Activated naive CD4-positive, alpha-beta T cell treated with anti-CD3 and anti-CD28 coated beads, Interleukin-2, amount 50 U/mL, for 24 hours (primary cell): ENCODE measurements at regions not wholly inside any gene's neighbourhood (a gene's known extent, or its start where the extent isn't known, plus 50 kb on each side); places are given as distances from the start of the nearest gene placed in this dataset.
A peak's percentile ranks its signal among the peaks of the same experiment; 100 is the strongest.

ENCODE experiments used
- H3K27ac Mint-ChIP-seq: one replicate; pipeline ENCODE4 v1.8.0; 2021; ENCODE audit warnings: mild to moderate bottlenecking, mixed read lengths
- H3K27me3 Mint-ChIP-seq: one replicate; pipeline ENCODE4 v1.8.0; 2021; ENCODE audit warnings: mixed read lengths
- H3K36me3 Mint-ChIP-seq: one replicate; pipeline ENCODE4 v1.8.0; 2021; ENCODE audit warnings: mixed read lengths
- H3K4me1 Mint-ChIP-seq: one replicate; pipeline ENCODE4 v1.8.0; 2021; ENCODE audit warnings: mixed read lengths
- H3K4me3 Mint-ChIP-seq: one replicate; pipeline ENCODE4 v1.8.0; 2021; ENCODE audit warnings: mild to moderate bottlenecking, mixed read lengths
- H3K9me3 Mint-ChIP-seq: one replicate; pipeline ENCODE4 v1.8.0; 2021; ENCODE audit warnings: mixed read lengths

DNA sequence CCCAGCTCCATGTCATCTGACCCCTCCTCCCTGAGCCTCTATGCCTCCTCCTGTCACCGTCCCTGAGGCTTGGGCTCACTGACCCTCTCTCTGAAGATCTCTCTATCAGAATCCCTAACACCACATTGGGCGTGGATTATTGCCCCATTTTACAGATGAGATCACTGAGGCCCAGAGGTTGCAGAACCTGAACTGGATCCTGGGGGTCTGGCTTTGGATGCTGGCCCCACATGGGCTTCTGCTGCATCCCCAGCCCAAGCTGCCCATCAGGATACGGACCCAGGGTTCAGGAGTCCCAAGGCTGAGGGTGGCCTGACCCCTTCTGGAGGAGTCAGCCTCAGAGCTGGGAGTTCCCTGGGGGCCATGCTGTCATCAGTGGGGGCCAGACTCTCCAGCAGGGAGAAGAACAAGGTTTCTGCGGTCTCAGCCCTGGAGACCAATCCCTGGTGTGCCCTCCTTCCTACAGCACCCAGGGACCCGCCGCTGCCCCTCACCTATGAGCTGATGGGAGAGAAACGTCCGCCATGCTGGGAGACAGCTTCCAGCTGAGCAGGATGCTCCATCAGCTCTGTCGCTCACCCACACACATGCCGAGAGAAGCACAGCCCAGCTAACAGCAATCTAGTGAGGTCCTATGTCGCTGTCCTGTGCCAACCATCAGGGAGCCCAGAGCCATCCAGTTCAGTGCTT lies 273.1 kb downstream of the UACA start:
- H3K4me1 Mint-ChIP-seq: peaks cover 85% of the 10 kb centered on the region
- no peaks in the 10 kb centered on the region for H3K36me3 Mint-ChIP-seq
- H3K9me3 Mint-ChIP-seq: no peaks in the 10 kb centered on the region
- H3K27me3 Mint-ChIP-seq: no peaks in the 10 kb centered on the region
- peak overlapping the region; percentile 85 for H3K4me3 Mint-ChIP-seq
- peak overlapping the region; percentile 30 for H3K27ac Mint-ChIP-seq

- Mint-ChIP-seq H3K4me3 (no peak overlapping the region), H3K27me3 (no peaks in the 10 kb centered on the region), H3K27ac (peak overlapping the region; percentile 74), H3K4me1 (peaks cover 74% of the 10 kb centered on the region), H3K9me3 (no peaks in the 10 kb centered on the region), H3K36me3 (no peaks in the 10 kb centered on the region)
Observed at GRCh38 chr15:70488941-70489848, 274.2 kb downstream of the UACA start.

GRCh38 chr15:70488002-70488605 lies 275.3 kb downstream of the UACA start:
- Mint-ChIP-seq H3K27ac (peak overlapping the region; percentile 43), H3K4me3 (peak overlapping the region; percentile 5), H3K4me1 (peaks cover 63% of the 10 kb centered on the region), H3K36me3 (no peaks in the 10 kb centered on the region), H3K9me3 (no peaks in the 10 kb centered on the region), H3K27me3 (no peaks in the 10 kb centered on the region)

DNA sequence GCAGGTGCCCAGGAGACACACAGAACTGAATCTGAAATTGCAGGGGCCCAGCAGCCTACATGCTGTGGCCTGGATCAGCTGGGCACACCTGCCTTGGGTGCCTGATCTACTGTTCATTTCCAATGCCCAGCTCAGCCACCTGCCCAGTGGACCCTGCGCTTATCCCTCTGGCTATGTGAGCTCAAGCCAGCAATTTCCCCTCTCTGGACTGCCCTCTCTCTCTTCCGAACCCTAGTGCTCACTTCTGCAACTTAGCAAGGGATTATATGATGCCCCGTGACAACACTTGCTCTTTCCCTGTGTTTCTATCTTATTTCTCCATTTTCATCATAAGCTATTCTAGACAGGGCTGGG lies 276.0 kb downstream of the UACA start:
- Mint-ChIP-seq H3K36me3 (peaks cover 1% of the 10 kb centered on the region), H3K27ac (no peak overlapping the region), H3K4me3 (no peak overlapping the region), H3K9me3 (no peaks in the 10 kb centered on the region), H3K4me1 (peaks cover 55% of the 10 kb centered on the region), H3K27me3 (no peaks in the 10 kb centered on the region)

GRCh38 chr15:70486451-70487386 lies 276.6 kb downstream of the UACA start:
- H3K27ac Mint-ChIP-seq: no peak overlapping the region
- no peaks in the 10 kb centered on the region for H3K27me3 Mint-ChIP-seq
- no peak overlapping the region for H3K4me3 Mint-ChIP-seq
- H3K9me3 Mint-ChIP-seq: no peaks in the 10 kb centered on the region
- peaks cover 2% of the 10 kb centered on the region for H3K36me3 Mint-ChIP-seq
- H3K4me1 Mint-ChIP-seq: peaks cover 49% of the 10 kb centered on the region

DNA sequence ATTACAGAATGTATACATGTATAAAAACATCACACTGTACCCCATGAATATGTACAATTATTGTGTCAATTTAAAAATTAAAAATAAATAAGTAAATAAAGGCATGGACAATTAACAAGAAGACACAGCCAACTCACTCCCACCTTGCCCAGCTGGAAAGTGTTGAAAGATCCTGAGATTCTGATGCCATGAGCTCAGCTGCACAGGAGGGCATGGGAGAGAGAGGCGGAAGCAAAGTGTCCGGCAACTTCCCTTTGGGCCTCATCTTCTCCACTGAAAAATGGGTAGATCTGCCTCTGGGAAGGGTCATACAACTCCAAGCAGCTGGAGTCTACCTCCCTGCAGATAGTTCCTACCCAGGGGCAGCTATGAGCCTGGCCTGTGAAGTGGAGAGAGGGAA lies 277.3 kb downstream of the UACA start:
- Mint-ChIP-seq H3K4me1 (peaks cover 42% of the 10 kb centered on the region), H3K27me3 (no peaks in the 10 kb centered on the region), H3K27ac (no peak overlapping the region), H3K9me3 (no peaks in the 10 kb centered on the region), H3K36me3 (peaks cover 2% of the 10 kb centered on the region), H3K4me3 (no peak overlapping the region)

- H3K4me1 Mint-ChIP-seq: peaks cover 39% of the 10 kb centered on the region
- H3K27me3 Mint-ChIP-seq: no peaks in the 10 kb centered on the region
- H3K9me3 Mint-ChIP-seq: no peaks in the 10 kb centered on the region
- no peak overlapping the region for H3K4me3 Mint-ChIP-seq
- H3K27ac Mint-ChIP-seq: no peak overlapping the region
- H3K36me3 Mint-ChIP-seq: peaks cover 2% of the 10 kb centered on the region
Observed at GRCh38 chr15:70484993-70485392, 278.4 kb downstream of the UACA start.

DNA sequence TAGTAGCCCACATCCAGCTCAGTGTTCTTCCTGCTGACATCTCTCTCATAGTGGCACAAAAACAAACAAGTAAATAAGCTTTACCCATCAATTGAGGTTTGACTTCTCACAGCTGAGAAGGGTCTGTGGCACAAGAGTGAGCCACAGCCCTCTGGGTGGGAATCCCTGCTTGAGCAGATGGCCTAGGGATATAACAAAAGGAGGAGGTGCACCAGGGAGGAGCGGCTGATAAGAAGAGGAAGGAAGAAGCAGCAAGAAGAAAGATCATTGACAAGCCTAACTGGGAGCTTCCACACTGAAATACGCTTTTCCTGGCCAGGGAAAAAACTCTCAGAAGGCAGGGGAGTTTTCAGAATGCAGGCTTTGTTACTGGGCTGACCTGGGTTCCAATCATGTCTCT lies 279.8 kb downstream of the UACA start:
- H3K27ac Mint-ChIP-seq: no peak overlapping the region
- H3K4me3 Mint-ChIP-seq: no peak overlapping the region
- no peaks in the 10 kb centered on the region for H3K27me3 Mint-ChIP-seq
- no peaks in the 10 kb centered on the region for H3K9me3 Mint-ChIP-seq
- peaks cover 2% of the 10 kb centered on the region for H3K36me3 Mint-ChIP-seq
- H3K4me1 Mint-ChIP-seq: peaks cover 36% of the 10 kb centered on the region

DNA sequence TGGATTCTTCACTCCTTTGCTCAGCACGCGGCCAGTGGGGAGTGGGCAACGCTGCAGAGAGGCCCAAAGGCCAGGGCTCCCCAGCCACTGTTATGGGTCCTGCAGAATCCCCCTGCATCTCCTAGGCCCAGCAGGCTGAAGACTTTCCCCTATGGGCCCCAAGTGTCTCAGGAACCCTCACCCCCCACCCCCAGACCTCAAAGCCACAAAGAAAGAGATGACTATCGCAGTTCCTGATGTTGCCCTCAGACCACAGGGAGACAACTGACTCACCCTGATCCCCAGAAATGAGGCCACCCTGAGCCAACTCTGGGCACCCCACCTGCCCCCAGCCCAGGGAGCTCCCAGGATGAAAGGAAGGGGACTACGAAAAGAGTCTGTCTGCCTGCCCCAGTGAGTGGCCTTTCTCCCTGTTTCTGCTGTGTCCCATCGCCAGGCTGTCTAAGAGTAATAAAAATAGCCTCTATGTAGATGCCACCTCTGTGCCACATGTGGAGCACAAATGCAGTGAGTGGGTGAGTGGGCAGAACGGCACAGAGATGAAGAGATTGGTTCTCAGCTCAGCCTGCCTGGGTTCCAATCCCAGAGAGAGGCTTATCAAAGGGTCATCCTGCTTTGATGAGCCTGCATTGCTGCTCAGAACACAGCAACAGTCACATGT lies 283.0 kb downstream of the UACA start:
- H3K27me3 Mint-ChIP-seq: no peaks in the 10 kb centered on the region

DNA sequence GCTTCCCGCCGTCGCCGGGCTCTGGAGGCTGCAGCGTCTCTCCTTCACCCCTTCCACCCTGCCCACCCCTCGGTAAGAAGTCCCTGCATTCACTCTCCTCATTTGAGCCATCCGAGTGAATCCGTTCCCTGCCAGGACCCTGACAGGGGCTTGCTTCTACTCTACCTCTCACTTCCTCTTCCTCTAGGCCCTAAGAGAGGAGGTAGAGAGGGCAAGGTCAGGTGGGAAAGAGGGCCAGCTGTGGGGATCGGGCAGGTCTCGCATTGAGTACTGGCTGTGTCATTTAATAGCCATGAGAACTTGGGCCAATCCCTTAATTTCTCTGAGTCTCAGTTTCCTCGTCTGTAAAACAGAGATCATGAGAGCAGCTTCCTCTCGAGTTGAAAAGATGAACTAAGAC lies 283.6 kb downstream of the UACA start:
- Mint-ChIP-seq H3K27me3 (no peaks in the 10 kb centered on the region), H3K4me3 (peak overlapping the region; percentile 16), H3K9me3 (no peaks in the 10 kb centered on the region), H3K4me1 (peaks cover 38% of the 10 kb centered on the region), H3K36me3 (peaks cover 2% of the 10 kb centered on the region), H3K27ac (no peak overlapping the region)

More for the DNA sequence above, 283.0 kb downstream of the UACA start:
- Mint-ChIP-seq H3K36me3 (peaks cover 2% of the 10 kb centered on the region), H3K4me3 (peak overlapping the region; percentile 16), H3K4me1 (peaks cover 32% of the 10 kb centered on the region), H3K27ac (no peak overlapping the region), H3K9me3 (no peaks in the 10 kb centered on the region)

DNA sequence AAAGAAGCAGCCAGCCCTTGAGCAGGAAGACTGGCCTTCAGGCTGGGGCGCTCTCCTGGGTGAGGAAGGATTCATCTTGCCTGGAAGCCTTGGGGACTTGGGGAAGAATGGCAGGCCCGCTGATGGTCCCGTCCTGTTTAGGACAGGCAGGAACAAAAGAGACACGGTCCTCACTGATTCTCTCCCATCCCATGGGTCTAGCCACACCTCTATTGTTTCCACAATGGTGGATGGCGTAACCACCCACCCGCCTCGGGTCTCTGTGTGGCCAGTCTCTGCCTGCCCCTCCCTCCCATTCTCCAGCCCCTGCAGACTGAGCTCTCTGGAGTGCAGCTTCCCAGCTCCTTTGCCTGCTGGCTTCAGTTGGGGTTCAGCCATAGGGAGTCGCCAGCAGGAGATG lies 284.3 kb downstream of the UACA start:
- no peaks in the 10 kb centered on the region for H3K9me3 Mint-ChIP-seq
- H3K4me1 Mint-ChIP-seq: peaks cover 42% of the 10 kb centered on the region
- peak overlapping the region; percentile 3 for H3K27ac Mint-ChIP-seq

GRCh38 chr15:70478251-70478990 lies 284.9 kb downstream of the UACA start:
- peak overlapping the region; percentile 4 for H3K4me3 Mint-ChIP-seq
- peak overlapping the region; percentile 0 for H3K27ac Mint-ChIP-seq
- H3K36me3 Mint-ChIP-seq: peaks cover 2% of the 10 kb centered on the region
- peaks cover 42% of the 10 kb centered on the region for H3K4me1 Mint-ChIP-seq
- H3K27me3 Mint-ChIP-seq: no peaks in the 10 kb centered on the region
- no peaks in the 10 kb centered on the region for H3K9me3 Mint-ChIP-seq

More for the DNA sequence above, 284.3 kb downstream of the UACA start:
- Mint-ChIP-seq H3K4me3 (peak overlapping the region; percentile 4), H3K27me3 (no peaks in the 10 kb centered on the region), H3K36me3 (peaks cover 2% of the 10 kb centered on the region)

GRCh38 chr15:70477750-70478250 lies 285.6 kb downstream of the UACA start:
- H3K27ac Mint-ChIP-seq: no peak overlapping the region
- no peaks in the 10 kb centered on the region for H3K9me3 Mint-ChIP-seq
- peaks cover 2% of the 10 kb centered on the region for H3K36me3 Mint-ChIP-seq
- peaks cover 42% of the 10 kb centered on the region for H3K4me1 Mint-ChIP-seq
- H3K4me3 Mint-ChIP-seq: no peak overlapping the region
- no peaks in the 10 kb centered on the region for H3K27me3 Mint-ChIP-seq

GRCh38 chr15:70476441-70476840 lies 286.9 kb downstream of the UACA start:
- no peak overlapping the region for H3K4me3 Mint-ChIP-seq

More at GRCh38 chr15:70476441-70476840, 286.9 kb downstream of the UACA start:
- H3K36me3 Mint-ChIP-seq: no peaks in the 10 kb centered on the region
- H3K27me3 Mint-ChIP-seq: no peaks in the 10 kb centered on the region
- H3K27ac Mint-ChIP-seq: no peak overlapping the region
- peaks cover 42% of the 10 kb centered on the region for H3K4me1 Mint-ChIP-seq
- no peaks in the 10 kb centered on the region for H3K9me3 Mint-ChIP-seq
